ENCODE measurements at regions not wholly inside any gene's neighbourhood (a gene's known extent, or its start where the extent isn't known, plus 50 kb on each side); places are given as distances from the start of the nearest gene placed in this dataset.

DNA sequence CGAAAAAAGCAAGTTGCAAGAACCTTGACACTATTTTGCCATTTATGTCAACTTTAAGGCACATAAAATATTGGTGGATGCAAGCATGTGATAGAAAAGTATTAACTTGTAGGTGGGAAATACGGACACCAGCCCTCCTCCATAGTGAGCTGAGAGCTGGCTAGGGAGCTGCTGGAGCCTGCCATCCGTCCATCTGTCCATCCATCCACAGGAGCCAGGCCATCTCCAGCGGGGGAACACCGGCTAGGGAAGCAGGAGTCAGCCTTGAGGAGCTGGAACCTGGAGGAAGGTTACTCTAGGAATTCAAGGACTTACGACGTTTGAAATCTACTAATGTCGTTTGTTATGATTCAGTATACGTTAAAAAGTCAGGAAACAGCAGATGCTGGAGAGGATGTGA lies 120.7 kb upstream of the C14orf180 start:
- DNase-seq: no peak
- intact Hi-C loops (cut with DNase I, micrococcal nuclease): no loop called here
- ATAC-seq: no peak

DNA sequence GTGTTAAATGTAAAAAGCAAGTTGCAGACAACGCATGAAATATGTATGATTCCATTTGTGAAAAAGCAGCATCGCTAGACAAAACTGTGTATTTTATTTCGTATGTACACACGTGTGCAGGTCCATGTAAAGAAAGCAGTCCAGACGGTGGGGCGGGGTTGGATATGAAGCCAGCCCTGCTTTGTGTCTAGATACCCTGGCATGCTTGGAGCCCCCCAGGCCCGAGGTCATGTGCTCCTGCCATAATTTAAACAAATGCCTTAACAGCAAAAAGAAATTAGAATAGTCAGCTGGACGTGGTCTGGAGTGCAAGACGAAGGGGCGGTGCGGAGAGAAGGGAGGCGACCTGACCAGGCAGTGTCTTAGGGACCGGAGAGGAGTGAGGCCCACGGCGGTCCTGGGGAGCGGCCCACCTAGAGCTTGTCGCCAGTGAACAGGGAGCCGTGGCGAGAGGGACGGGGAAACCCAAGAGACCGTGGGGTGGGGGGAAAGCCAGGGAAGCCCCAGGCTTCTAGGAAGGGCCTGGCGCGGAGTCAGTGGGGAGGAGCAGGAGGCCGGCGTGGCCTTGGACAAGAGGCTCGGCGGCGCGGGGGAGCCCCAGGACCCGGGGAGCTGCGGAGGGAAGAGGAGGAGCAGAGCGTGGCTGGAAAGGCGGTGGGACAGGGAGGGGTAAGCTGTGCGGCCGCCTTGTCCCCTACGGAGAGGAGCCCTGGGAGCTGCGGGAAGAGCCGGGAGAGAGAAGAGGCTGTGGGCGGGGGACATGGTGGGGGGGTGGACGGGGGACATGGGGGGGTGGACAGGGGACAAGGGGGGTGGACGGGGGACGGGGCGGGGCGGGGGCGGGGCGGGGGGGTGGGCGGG lies 118.5 kb upstream of the C14orf180 start:
- TF ChIP-seq, protein P1, sequence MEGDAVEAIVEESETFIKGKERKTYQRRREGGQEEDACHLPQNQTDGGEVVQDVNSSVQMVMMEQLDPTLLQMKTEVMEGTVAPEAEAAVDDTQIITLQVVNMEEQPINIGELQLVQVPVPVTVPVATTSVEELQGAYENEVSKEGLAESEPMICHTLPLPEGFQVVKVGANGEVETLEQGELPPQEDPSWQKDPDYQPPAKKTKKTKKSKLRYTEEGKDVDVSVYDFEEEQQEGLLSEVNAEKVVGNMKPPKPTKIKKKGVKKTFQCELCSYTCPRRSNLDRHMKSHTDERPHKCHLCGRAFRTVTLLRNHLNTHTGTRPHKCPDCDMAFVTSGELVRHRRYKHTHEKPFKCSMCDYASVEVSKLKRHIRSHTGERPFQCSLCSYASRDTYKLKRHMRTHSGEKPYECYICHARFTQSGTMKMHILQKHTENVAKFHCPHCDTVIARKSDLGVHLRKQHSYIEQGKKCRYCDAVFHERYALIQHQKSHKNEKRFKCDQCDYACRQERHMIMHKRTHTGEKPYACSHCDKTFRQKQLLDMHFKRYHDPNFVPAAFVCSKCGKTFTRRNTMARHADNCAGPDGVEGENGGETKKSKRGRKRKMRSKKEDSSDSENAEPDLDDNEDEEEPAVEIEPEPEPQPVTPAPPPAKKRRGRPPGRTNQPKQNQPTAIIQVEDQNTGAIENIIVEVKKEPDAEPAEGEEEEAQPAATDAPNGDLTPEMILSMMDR (IDR thresholded peaks at IDR 0.05): no peak
- ATAC-seq (no peak), DNase-seq (peak in 1 of 3 donors; percentile 5)
- Histone ChIP-seq H3K4me1 (ENCODE audit: low read depth) (no peaks in the 10 kb centered on the region), H3K36me3 (ENCODE audit: low read depth) (no peaks in the 10 kb centered on the region), H3K9me3 (no peaks in the 10 kb centered on the region), H3K4me3 (no peak overlapping the region)
- intact Hi-C loops (cut with DNase I, micrococcal nuclease): no loop called here

More for the DNA sequence above, 120.7 kb upstream of the C14orf180 start:
- TF ChIP-seq, protein P1 (IDR thresholded peaks at IDR 0.05): no peak
- Histone ChIP-seq H3K36me3 (ENCODE audit: low read depth) (no peaks in the 10 kb centered on the region), H3K4me3 (no peak overlapping the region), H3K4me1 (ENCODE audit: low read depth) (no peaks in the 10 kb centered on the region), H3K9me3 (no peaks in the 10 kb centered on the region)

DNA sequence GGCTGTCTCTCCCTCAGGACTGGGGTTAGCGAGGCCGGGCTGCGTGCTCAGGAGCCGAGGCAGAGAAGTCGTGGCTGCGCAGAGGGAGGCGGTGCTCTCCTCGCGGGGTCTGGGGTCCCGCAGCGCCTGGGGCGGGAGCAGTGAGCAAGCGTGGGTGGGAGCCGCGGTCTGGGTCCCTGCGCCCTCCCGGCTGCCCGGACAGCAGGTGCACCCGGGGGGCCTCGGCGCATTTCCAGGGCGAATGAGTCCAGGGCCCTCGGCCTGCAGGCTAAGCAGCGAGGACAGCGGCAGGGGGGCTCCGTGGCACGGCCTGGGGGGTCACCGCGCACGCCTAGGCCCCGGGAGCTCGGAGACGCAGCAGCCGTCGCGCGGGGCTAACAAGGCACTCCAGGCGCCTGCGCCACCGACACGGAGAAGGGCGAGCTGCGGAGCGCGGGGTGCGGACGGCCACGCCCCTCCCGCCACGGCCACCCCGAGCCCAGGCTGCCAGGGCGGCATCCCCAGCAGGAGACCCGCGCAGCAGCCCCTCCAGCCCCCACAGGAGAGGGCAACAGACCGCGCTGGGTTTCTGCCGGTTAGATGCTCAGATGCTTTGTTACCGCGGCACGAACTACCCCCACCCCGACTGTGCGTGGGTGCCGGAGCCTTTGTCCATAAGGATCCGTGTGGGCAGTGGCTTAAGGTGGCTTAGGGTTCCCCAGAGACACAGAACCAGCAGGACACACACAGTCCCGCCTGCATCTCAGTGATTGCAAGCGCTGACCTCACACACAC lies 117.7 kb upstream of the C14orf180 start:
- intact Hi-C loops (cut with DNase I, micrococcal nuclease): no loop called here
- TF ChIP-seq, protein P1 (IDR thresholded peaks at IDR 0.05): no peak
- no peak overlapping the region for H3K4me3 ChIP-seq
- DNase-seq: no peak
- no peak for ATAC-seq
- H3K4me1 ChIP-seq (ENCODE audit: low read depth): no peaks in the 10 kb centered on the region
- no peaks in the 10 kb centered on the region for H3K9me3 ChIP-seq
- H3K36me3 ChIP-seq (ENCODE audit: low read depth): no peaks in the 10 kb centered on the region

DNA sequence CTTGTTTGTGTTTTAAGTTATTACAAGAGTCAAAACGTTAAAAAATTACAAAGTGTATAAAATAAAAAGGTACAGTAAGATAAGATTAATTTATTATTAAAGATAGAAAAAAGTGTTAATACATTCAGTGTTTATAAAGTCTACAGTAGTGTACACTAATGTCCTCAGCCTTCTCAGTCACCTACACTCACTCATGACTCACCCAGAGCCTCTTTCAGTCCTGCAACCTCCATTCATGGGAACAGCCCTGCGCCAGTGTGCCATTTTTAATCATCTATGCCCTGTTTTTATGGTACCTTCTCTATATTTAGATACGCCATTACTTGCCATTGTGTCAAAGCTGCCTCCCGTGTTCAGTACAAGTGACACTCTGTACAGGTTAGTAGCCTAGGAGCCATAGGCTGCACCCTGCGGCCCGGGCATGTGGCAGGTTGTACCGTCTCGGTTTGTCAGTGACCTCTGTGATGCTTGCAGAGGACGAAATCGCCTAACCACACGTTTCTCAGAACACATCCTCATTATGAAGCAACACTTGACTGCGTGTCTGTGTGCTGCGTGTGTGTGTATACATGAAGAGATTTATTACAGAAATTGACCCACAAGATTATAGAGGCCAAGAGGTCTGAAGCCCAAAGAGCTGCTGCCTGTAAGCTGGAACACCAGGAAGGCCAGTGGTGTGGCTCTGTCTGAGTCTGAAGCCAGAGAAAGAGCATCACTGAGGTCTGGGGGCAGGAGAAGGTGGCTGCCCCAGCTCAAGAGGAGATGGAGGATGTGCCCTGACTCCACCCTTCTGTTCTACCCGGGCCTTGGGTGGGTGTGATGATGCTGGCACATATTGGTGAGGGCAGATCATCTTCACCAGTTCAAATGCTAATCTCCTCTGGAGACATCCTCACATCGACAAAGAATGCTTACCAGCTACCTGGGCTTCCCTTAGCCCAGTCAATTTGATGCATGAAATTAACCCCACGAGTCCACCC lies 116.6 kb upstream of the C14orf180 start:
- Histone ChIP-seq H3K36me3 (ENCODE audit: low read depth) (no peaks in the 10 kb centered on the region), H3K9me3 (no peaks in the 10 kb centered on the region), H3K4me1 (ENCODE audit: low read depth) (no peaks in the 10 kb centered on the region), H3K4me3 (no peak overlapping the region)
- TF ChIP-seq, protein P1 (IDR thresholded peaks at IDR 0.05): no peak
- ATAC-seq (no peak), DNase-seq (no peak)
- intact Hi-C loops (cut with DNase I, micrococcal nuclease): no loop called here

DNA sequence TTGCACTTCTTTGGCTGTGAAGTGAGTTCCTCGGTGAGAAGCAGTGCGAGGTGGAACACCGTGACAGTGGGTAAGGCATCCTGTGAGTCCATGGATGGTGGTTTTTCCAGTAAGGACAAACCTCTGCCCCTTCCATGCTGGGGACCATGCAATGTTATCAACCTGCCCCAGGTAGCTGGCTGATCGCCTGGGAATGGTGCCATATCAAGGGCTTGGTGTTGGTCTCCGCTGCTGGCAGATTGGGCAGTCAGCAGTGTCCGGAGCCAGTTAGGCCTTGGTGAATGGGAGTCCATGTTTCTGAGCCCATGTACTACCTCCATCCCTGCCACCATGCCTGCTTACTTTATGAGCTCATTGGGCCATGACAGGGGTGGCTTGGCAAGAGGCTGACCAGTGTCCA lies 114.7 kb upstream of the C14orf180 start:
- Histone ChIP-seq H3K9me3 (no peaks in the 10 kb centered on the region), H3K4me3 (no peak overlapping the region), H3K36me3 (ENCODE audit: low read depth) (no peaks in the 10 kb centered on the region), H3K4me1 (ENCODE audit: low read depth) (no peaks in the 10 kb centered on the region)
- TF ChIP-seq, protein P1 (IDR thresholded peaks at IDR 0.05): no peak
- DNase-seq: no peak
- ATAC-seq: no peak
- intact Hi-C loops (cut with DNase I, micrococcal nuclease): no loop called here

Data from mucosa of descending colon (tissue), 3 donors.